ENCODE measurements at regions not wholly inside any gene's neighbourhood (a gene's known extent, or its start where the extent isn't known, plus 50 kb on each side); places are given as distances from the start of the nearest gene placed in this dataset.

GRCh38 chr2:224102991-224103390 is 63.9 kb upstream of the SERPINE2 start:
- H3K23ac ChIP-seq (ENCODE audit: insufficient read length): no peak overlapping the region

More at GRCh38 chr2:224102991-224103390, 63.9 kb upstream of the SERPINE2 start:
- no peak for DNase-seq (ENCODE audit: low read depth in 1 of 2, low spot score in 2 of 2)
- H3K79me1 ChIP-seq (ENCODE audit: low read depth, low read length): no peaks in the 10 kb centered on the region
- no peak overlapping the region for H3K4me3 ChIP-seq (ENCODE audit: extremely low read depth in 1 of 4, insufficient read depth in 2 of 4, low read depth in 3 of 4, low read length in 4 of 4)
- H3K18ac ChIP-seq (ENCODE audit: extremely low read depth, low read length): no peak overlapping the region
- H3K4me1 ChIP-seq (replicated peaks in 1 of 4; ENCODE audit: control insufficient read depth in 3 of 4, insufficient read depth in 4 of 4, low read length in 3 of 4): no peaks in the 10 kb centered on the region
- no peak overlapping the region for H2BK20ac ChIP-seq (ENCODE audit: low read length)
- H2BK5ac ChIP-seq (ENCODE audit: low read depth, low read length): no peak overlapping the region
- H2AFZ ChIP-seq (ENCODE audit: low read length): no peak overlapping the region
- H3K9me3 ChIP-seq (ENCODE audit: insufficient read depth in 2 of 2, low read depth in 1 of 2, low read length in 1 of 2): no peaks in the 10 kb centered on the region
- no peak overlapping the region for H3K9ac ChIP-seq (replicated peaks in 1 of 4; ENCODE audit: extremely low read depth in 1 of 4, low read depth in 3 of 4, low read length in 3 of 4)
- POLR2A ChIA-PET (ENCODE audit: partially characterized antibody): no interaction called here
- no peak overlapping the region for H2BK120ac ChIP-seq (replicated peaks; ENCODE audit: low read depth, low read length)
- no peaks in the 10 kb centered on the region for H3K36me3 ChIP-seq (ENCODE audit: control insufficient read depth in 2 of 4, insufficient read depth in 4 of 4, low read length in 3 of 4)
- TF ChIP-seq CREB1 (IDR thresholded peaks at IDR 0.05): no peak
- TF ChIP-seq GABPA (IDR thresholded peaks at IDR 0.05; ENCODE audit: borderline replicate concordance, insufficient read depth, low read length): no peak
- no peak for TF ChIP-seq TCF12 (IDR thresholded peaks at IDR 0.05; ENCODE audit: low read depth, low read length)
- no peak for TF ChIP-seq CBX8 (IDR thresholded peaks at IDR 0.05; ENCODE audit: borderline replicate concordance, low read depth, low read length)
- TF ChIP-seq EZH2 (IDR thresholded peaks at IDR 0.05; ENCODE audit: low read depth, low read length, severe bottlenecking): no peak
- no peak for TF ChIP-seq EP300 (IDR thresholded peaks at IDR 0.05; ENCODE audit: borderline replicate concordance in 1 of 2, low read depth in 2 of 2, low read length in 2 of 2)
- TF ChIP-seq RXRA (IDR thresholded peaks at IDR 0.05; ENCODE audit: insufficient read depth, low read depth, low read length): no peak
- TF ChIP-seq ATF2 (IDR thresholded peaks at IDR 0.05; ENCODE audit: low read length): no peak
- no peak for TF ChIP-seq POU5F1 (IDR thresholded peaks at IDR 0.05; ENCODE audit: low read depth, low read length)
- H3K4ac ChIP-seq (replicated peaks; ENCODE audit: insufficient read length, low read depth, low read length): no peak overlapping the region
- CTCF ChIA-PET (ENCODE audit: partially characterized antibody): interaction anchor here (2.4 kb wide), 1 partner anchor 133 kb away, joined by 7 read pairs; no protein-coding TSS in a partner anchor
- no peak overlapping the region for H2AK5ac ChIP-seq (ENCODE audit: low read depth, low read length)
- no peak overlapping the region for H2BK15ac ChIP-seq (ENCODE audit: low read length)
- no peaks in the 10 kb centered on the region for H3K79me2 ChIP-seq (ENCODE audit: control insufficient read depth in 1 of 2, insufficient read depth in 2 of 2, low read length in 2 of 2)
- H3K14ac ChIP-seq (ENCODE audit: insufficient read length): no peak overlapping the region
- H3K56ac ChIP-seq (replicated peaks; ENCODE audit: insufficient read length, low read depth, low read length): no peak overlapping the region
- no peak overlapping the region for H4K8ac ChIP-seq (ENCODE audit: extremely low read depth, insufficient read depth, low read length)
- H3K4me2 ChIP-seq (ENCODE audit: insufficient read depth in 1 of 2, low read depth in 2 of 2, low read length in 2 of 2): no peak overlapping the region
- no peak overlapping the region for H3K27ac ChIP-seq (ENCODE audit: low read depth, low read length)
- H3K27me3 ChIP-seq (replicated peaks in 1 of 4; ENCODE audit: control insufficient read depth in 3 of 4, extremely low read depth in 1 of 4, insufficient read depth in 3 of 4, low read length in 3 of 4): no peaks in the 10 kb centered on the region
- H4K5ac ChIP-seq (ENCODE audit: insufficient read length, low read depth, low read length): no peak overlapping the region
- no peak overlapping the region for H2BK12ac ChIP-seq (ENCODE audit: low read depth, low read length)
- no peaks in the 10 kb centered on the region for H4K20me1 ChIP-seq (replicated peaks in 1 of 2; ENCODE audit: control insufficient read depth in 1 of 2, insufficient read depth in 2 of 2, low read length in 2 of 2)
- no peak overlapping the region for H4K91ac ChIP-seq (replicated peaks; ENCODE audit: insufficient read length, low read length)
- H3K23me2 ChIP-seq (ENCODE audit: low read depth, low read length): no peaks in the 10 kb centered on the region
- no peak for FAIRE-seq
- 89% methylated on average over 1 of the region's 1 CpG; no CpG with 5 or more reads in 1 of the 2 experiments for WGBS, 2 experiments (ENCODE audit: extremely low coverage in 1 of 2, insufficient coverage in 1 of 2, insufficient read length in 1 of 2, insufficient replicate concordance in 2 of 2, low coverage in 1 of 2, low lambda C conversion rate in 2 of 2, missing lambda C conversion rate in 1 of 2)
